ENCODE measurements at regions not wholly inside any gene's neighbourhood (a gene's known extent, or its start where the extent isn't known, plus 50 kb on each side); places are given as distances from the start of the nearest gene placed in this dataset.

DNA sequence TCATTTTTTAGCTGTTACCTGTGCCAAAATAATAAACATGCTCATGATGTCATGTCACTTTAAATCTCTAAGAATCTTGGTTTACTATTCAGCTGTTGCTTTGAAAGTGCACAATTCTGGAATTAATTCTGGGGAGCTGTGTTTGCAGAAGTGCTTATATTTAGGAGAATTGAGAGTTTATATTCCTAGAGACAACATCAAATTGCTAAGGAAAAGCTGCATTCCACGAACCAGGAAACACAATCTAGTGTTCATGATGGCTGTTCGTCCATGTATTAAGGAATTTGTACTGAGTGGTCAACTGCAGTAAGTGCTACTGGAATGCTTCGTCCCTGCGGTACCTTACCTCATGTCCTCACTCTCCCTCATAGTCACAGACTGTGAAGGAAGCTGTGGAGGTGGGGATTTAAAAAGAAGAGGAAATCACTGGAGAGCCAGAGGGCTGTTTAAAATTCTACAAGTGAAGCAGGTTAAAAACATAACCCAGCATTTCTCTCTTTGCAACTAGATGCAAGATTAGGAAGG, 161.0 kb downstream of the TRMT11 start:
- DNase-seq (ENCODE audit: low read depth in 2 of 2), result no peak

DNA sequence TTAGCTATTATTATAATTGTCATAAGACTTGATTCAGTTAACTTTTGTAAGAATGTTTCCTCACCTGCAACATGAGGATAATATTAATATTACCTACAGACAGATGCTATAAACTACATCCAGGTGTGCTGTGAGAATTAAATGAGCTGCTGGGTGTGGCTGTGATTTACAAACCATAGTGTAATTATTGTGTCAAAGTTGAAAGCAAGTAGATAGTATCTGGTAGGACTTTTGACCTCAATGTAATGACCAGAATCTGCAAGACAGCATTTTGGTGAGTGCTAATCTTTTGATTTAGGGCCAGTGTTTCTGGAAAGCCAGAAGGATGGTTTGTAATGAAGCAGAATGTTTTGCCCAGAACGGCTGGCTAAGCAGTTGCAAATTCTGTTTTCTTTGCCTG, 162.5 kb downstream of the TRMT11 start:
- DNase-seq (ENCODE audit: low read depth in 2 of 2), result no peak

DNA sequence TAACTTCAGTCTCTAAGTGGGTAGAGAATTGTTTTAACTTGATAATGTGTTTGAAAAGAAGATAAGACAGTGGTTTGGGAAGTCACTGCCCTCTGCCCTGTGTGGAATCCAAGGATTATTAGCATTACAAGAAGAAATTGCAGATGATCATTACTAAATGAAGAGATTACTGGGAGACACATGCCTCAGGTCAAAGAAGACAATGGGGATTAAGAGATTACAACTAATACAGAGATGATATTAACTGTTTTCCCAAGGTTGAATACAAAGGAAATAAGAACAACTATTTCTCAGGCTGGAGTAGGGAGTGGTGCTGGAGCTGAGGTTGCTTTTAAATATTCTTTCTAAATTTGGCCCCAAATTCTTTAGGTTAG, 166.0 kb downstream of the TRMT11 start:
- no peak for DNase-seq (ENCODE audit: low read depth in 2 of 2)

DNA sequence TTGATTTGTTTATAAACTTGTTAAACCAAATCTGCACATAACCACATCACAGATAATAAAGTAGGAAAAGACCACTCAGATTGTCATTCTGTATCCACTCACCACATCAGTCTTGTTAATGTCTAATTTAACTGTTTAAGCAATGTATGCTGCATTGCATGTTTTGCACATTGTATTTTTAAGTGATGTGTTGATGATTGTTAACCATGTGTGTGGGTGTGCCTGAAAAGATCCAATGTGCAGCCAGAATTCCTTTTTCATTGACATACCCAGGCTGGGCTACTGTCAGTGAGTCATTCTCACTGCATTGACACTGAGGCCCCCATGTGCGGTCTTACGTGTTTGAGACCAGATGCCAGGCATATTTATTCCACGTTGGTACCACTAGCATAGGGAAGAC, 167.3 kb downstream of the TRMT11 start:
- no peak for DNase-seq (ENCODE audit: low read depth in 2 of 2)

DNA sequence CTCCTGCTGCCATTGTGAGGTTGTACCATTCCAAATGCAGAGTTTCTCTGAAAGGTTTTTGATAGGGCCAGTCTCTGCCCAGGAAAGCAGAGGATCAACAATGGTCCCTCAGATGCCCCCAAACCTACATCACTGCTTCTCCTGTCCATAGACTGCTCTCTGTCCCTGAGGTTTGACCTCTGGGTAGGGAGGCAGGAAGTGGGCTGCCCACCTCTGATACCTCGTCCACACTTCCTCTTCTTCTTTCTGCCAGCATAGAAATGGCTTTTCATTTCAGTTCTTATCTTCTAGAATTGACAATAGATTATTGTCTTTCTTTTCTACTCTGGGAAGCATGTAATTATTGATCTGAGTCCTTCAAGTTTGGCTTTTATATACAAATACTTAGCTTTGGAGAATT, 170.6 kb downstream of the TRMT11 start:
- DNase-seq (ENCODE audit: low read depth in 2 of 2), result no peak

DNA sequence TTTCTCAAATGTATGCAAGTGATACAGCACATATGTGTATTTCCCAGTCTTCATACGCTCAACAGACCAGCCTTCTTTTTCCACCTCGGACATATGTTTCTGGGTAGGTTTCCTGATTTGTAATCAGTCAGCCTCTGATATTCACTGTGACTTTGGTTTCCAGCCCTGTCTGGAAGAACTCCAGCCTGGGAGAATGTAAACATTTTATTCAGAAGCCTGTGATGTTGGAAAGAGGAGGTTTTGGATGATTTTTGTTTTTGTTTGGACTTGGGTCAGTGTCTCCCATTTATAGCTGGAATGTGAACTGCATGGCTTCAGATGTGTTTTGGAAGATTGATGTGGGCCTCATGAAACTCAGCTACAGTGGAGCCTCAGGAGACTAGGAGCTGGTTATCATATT, 172.2 kb upstream of the CENPW start:
- no peak for DNase-seq (ENCODE audit: low read depth in 2 of 2)

DNA sequence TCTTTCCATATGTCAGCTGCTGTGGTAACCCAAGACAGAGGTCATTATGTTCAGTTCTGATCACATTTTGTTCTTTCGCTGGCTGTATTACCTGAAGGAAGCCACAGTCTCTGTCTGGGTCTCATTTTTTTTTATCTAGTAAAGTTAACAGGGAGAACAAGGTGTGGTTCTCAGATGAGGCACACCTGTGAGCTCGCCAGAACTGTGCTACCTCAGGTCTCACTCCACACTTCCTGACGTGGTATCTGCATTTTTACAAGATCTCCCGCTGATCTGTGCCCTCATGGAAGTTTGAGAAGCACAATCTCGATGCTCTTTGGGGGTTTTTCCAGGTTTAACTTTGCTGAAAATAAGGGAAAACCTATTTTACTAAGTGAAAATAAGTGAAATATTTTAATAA, 169.5 kb upstream of the CENPW start:
- no peak for DNase-seq (ENCODE audit: low read depth in 2 of 2)

DNA sequence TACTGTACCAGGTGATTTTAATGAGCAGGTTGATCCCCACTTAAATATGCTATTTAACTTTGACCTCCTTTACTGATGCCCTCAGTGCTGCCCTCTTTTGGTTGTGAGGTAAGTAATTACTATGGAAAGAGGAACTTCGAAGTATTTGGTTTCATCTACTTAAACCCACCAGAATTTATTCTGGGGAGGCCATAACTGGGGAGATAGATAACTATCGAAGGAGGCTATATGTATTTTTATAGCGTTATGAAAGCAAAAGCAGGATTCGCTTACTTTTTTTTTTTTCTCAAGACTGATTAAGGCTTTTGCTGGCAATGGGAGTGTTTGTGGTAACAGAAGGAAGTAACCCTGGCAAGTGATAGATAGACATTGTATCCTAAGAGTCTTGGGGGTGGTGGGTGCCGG, 168.9 kb upstream of the CENPW start:
- DNase-seq (ENCODE audit: low read depth in 2 of 2), result no peak

DNA sequence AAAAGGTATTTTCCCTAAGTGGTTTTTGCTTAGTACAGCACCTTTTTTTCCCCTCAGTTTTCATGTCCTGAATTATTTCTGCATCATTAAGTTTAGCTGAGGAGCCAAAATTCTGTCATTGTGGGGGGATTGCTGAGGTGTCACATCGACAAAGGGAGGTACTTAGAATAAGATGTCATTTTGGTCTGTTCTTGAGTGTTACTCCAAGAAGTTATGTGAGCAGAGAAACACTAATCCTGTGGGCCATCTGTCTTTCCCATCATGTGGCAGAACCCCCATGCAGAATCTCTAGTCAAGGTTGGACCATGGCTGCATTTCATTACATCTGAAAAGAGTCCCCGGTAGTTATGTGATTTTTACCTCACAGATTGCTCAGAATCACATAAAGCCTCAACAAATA, 167.8 kb upstream of the CENPW start:
- DNase-seq (ENCODE audit: low read depth in 2 of 2), result no peak

DNA sequence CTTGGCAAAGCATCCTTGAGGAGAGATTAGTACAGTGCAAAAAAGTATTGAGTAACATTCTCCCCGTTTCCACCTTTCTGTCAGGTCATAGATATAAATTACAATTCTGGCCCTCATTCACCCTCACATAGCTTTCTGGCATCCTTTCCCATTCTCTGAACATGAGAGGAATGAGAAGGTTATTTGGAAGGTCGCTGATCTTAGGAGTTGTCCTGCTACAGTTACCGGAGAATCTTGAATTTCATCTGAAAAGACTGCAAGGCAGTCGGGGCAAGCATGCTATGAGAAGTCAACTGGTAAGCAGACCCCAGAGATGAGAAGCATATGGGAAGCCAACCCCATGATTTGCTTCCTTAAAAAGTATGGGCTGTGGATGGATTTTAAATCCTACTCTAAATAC, 166.7 kb upstream of the CENPW start:
- DNase-seq (ENCODE audit: low read depth in 2 of 2), result no peak

DNA sequence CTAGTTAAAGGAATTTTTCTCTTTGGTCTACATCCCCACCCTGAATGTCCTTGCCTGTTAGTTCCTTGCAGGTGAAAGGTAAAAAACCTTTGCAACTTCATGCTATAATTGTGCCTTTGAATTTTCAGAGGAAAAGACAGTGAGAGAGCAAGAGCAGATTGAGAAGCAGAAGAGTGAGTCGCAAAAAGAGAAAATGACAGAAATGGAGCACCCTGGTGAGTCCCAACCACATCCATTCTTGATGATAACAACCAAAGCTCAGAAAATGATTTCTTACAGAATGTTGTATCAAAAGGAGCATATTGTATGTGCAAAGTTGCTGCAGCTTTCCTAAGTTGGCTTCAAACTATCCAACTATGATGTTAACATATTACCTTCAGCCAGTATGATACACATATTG, 165.2 kb upstream of the CENPW start:
- DNase-seq (ENCODE audit: low read depth in 2 of 2), result no peak

DNA sequence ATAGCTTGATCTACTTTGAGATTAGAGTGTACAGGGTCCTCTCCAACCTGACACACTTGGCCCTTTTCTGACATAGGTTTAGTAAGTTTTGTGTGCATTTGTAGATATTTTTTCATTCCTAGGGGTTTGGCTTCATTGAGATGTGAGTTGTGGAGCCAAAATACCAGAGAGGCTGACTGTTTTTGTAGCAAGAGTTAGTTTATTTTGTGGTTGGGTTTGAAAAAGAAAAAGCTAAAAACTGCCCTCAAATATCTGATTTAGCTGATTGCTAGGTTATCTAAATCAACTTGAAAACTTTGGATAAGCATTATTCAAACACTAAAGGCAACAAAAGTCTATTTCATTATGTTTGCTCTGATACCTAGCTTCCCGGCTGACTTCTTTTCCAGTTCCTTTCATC, 164.7 kb upstream of the CENPW start:
- DNase-seq (ENCODE audit: low read depth in 2 of 2), result no peak

DNA sequence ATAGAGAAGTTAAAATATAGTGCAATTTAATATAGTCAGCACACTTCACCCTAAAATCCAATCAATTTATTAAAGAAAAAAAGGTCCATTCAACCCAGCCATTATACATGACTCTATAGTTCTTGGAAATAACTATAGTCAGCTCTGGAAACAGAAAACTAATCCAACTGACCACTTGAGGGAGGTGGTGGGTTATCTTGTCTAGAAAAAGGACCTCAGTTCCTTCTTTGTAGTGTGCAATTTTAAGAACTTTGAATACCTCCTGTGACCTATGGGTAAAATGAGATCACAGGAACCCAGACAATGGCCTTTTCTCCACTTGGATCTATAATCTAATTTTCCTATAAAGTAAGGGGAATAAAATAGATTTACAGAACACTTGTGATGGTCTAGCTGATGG, 163.6 kb upstream of the CENPW start:
- no peak for DNase-seq (ENCODE audit: low read depth in 2 of 2)

DNA sequence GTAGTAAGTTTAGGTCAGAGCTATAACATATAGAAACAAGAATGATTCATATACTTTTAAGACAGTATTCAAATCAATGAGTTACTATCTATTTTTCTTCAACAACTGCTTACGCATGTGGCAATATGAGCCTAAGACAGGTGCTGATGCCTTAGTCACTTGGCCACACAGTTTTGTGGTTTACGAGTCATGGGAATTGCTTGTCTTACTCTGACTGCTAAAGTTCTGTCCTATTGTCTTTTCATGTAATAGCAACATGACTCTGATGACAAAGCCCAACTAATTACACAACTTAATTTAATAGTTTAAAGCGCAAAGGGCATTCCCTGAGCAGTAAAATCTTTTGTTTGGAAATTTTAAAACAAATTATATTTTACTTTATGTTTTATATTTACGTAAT, 159.3 kb upstream of the CENPW start:
- DNase-seq (ENCODE audit: low read depth in 2 of 2), result peak in 1 of 2 donors; percentile 8

DNA sequence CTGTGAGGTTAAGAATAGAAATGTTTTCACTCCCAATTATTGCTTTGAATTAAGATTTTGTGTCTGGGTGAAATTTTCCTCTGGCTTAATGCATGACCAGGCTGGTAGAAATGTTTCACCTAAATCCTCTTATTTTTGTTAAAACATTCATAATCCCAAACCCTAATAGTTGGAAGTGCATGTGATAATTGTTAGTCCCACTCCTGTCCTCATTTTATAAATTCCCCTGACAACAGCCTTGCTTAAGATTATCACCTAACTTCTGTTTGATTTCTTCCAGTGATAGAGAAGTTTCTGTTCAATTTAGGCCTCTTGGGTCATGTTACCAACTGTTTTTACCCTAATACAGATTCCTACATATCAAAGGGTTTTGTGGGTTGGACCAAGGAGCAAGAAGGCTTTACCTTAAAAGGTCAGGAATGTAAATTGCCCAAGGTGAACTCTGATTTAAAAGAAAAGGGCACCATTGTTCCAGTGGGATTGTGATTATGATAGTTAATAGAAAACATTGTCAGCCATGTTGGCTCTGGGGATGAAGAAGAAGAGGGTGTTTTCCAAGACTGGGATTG, 158.7 kb upstream of the CENPW start:
- DNase-seq (ENCODE audit: low read depth in 2 of 2), result no peak

DNA sequence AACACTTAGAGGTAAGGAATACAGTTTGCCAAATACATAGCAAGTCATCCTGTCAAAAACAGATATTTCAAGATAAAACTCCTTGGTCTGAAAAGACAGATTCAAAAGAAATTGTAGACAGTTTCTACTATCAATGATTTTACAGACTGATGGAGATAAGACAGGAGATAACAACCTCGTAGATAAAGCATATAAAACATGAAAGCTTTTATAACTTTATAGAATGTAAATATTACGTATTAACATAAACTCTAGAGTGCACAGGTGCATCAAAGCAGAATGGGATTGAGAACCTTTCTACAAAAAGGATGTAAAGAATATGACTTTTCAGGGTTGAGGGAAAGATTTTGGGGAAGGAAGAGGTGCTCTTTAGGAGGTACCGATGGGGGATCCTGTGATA, 158.0 kb upstream of the CENPW start:
- no peak for DNase-seq (ENCODE audit: low read depth in 2 of 2)

DNA sequence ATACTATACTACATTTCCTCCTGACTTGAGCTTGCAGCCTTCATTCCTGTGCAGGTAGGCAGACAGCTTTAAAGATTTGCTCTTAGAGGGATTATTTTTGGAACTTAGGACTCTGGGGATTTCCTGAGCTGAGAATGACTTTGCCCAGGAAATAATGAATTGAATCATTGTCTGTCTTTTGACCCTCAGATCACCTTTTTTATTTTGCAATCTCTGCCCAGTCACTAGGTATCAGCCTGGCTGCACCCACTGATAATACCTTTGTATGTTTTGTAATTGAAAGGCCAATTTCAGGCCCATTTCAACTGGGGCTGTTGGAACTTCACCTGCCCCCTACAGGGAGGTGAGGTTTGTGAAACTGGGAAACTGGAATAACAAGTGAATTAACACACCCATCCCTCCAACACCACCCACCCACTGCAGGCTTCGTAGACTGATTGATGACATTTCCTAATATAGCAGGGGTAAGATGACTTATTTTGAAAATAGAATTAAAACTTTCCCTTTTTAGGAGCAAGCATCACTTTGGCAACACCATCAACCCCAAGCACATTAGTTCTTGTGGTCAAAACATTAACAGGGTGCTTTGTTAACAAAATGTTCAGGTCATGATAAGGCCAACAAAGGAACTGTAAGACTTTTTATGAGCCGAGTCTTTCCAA, 157.1 kb upstream of the CENPW start:
- DNase-seq (ENCODE audit: low read depth in 2 of 2), result no peak

DNA sequence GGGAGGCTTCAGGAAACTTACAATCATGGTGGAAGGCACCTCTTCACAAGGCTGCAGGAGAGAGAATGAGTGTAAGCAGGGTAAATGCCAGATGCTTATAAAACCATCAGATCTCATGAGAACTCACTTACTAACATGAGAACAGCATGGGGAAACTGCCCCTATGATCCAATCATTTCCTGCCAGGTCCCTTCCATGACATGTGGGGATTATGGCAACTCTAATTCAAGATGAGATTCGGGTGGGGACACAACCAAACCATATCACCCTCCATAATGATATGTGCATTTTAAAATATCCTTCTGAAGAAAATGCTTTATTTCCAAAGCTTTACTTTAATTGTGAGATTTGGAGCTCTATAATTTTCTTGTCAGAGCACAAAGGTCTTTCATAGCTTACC, 154.1 kb upstream of the CENPW start:
- DNase-seq (ENCODE audit: low read depth in 2 of 2), result no peak

DNA sequence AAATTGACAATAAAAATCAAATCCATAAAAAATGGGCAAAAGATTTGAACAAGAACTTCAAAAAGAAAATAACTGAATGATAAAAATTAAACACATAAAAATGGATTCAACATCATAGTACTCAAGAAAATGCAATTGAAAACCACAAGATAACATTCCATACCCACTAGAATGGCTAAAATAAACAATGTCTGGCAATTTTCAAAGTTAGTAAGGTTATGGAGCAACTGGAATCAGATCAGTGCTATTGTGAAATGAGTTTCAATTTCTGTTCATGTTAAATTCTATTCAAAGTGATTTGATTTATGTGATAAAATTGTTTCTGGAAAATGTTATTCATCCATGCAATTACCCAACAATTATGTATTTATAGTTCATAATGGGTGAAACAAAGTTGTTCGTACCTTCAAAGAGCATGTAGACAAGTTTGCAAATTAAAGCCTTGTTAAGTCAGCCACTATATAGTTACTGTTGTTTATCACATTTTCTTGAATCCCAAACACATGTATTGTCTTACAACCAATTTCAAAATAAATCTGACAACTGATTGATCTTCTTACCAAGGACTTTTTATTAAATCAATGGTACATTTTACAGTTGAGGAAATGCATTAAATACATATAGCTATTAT, 151.5 kb upstream of the CENPW start:
- DNase-seq (ENCODE audit: low read depth in 2 of 2), result no peak

DNA sequence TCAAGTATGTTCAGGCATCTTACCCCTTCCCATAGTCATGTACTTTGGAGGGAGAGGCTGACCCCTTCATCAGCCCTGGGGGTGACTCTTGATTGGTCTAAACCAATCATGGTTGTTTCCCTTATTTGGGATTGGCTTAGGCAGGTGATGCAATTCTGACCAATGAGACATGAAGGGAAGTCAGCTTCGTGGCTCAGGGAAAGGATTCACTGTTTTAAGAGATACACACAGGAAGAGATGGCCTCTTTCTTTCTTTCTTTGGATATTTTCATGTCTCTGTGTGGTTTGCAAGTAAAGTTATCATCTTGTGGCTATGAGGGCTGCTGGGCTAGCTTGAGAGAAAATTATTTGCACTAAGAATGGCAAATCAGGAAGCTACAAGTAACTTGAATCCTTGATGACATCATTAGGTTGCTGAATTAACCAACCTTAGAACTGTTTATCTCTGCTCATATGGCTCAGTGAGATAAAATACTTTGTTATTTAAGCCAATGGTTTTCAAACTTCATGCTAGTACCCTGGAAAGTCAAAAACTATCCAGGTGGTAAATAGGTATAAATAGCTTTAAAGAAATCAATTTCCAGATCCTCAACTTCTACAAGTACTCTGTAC, 144.2 kb upstream of the CENPW start:
- no peak for DNase-seq (ENCODE audit: low read depth in 2 of 2)

DNA sequence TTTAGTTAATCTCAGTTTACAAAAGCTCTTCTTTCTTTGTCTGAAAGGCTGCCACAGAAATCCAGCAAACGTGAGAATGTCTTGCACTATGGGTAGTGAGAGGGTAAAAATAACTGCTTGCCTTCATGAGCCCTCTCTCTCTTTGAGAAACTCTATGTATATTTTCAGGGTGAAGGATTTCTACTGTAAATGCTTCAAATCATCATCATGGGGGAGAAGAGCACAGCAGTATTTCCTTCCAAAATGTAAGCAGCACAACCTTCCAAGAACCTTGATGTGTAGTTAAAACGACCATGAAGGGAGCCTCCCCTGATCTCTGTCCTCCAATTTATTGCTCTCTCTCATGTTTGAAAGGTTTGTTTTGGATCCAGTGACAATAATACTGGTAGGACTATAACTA, 141.3 kb upstream of the CENPW start:
- no peak for DNase-seq (ENCODE audit: low read depth in 2 of 2)

DNA sequence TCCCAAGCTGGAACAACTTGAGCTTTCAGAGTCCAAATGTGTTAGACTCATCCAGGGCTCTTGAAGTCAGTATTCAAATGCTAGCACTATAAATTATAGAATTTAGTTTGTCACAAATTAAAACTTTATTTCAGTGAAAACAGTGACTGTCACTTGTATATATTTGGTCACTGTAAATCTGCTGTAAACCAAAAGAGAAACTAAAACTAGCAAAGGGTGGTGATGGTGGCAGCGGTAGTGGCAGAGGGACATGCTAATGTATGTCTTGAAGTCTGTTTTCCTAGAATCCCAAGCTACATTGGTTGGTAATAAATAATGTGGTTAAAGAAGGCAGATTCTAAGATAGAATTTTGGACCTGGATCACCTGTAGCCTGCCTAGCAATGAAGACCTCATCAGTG, 140.4 kb upstream of the CENPW start:
- no peak for DNase-seq (ENCODE audit: low read depth in 2 of 2)

DNA sequence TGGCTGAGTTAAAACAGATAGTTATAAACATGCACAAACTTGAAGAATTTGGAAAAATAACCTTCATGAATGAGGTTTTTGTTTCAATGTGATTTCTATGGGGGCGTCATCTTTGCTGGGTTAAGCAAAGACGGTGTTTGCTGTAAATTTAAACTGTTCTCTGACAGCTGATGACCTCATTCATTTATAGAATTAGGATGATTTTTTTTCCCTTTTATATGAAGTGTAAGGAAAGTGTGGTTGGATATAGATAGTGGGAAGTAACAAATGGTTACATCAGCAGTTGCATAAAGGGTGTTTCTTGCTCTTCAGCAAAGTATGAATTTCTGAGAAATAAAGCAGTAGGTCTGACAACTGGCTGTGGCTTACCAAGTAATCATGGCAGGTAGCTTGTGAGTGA, 137.2 kb upstream of the CENPW start:
- no peak for DNase-seq (ENCODE audit: low read depth in 2 of 2)

All from activated CD4-positive, alpha-beta T cell treated with anti-CD3 and anti-CD28 coated beads for 24 hours (primary cell).